SK-N-MC (cell line): ENCODE measurements at regions not wholly inside any gene's neighbourhood (a gene's known extent, or its start where the extent isn't known, plus 50 kb on each side); places are given as distances from the start of the nearest gene placed in this dataset.

Experiments
- EZH2 ChIP-seq: fragments of 200-600 bp; sonication (generic); IDR thresholded peaks from one replicate; pipeline ENCODE4 v1.6.1; 2017; ENCODE audit warnings: antibody characterized with exemption
- FOXP2 ChIP-seq: optimal IDR thresholded peaks from 2 replicates; pipeline ENCODE3; 2011; ENCODE audit warnings: mild to moderate bottlenecking, moderate library complexity; ENCODE audit not compliant: insufficient read depth; ENCODE audit errors: extremely low read length, control extremely low read depth
- POLR2AphosphoS5 ChIP-seq: IDR thresholded peaks from 2 replicates; pipeline ENCODE4 v1.6.1; 2012; ENCODE audit warnings: mild to moderate bottlenecking, low read depth, low read length, borderline replicate concordance

GRCh38 chr20:21944227-21944626 lies 238.8 kb downstream of the PAX1 start:
- TF ChIP-seq EZH2 (no peak), POLR2AphosphoS5 (no peak), FOXP2 (no peak)
